Coronary artery (tissue), 2 donors: ENCODE measurements at regions not wholly inside any gene's neighbourhood (a gene's known extent, or its start where the extent isn't known, plus 50 kb on each side); places are given as distances from the start of the nearest gene placed in this dataset.

Experiments used
- DNase-seq: peaks from one replicate; pipeline ENCODE4 v3.0.0-alpha.2; 2017; ENCODE audit warnings: low spot score
- H3K27ac ChIP-seq, 2 donors: fragments of 200-600 bp; sonication (generic); one replicate each; pipeline ENCODE4 v1.5.1; 2016 to 2019
- H3K4me3 ChIP-seq: fragments of 200-600 bp; sonication (generic); 2 replicates; pipeline ENCODE4 v1.5.1; 2016; ENCODE audit warnings: mild to moderate bottlenecking, moderate library complexity
- TF ChIP-seq, protein P1 (sequence below): fragments of 200-600 bp; sonication (generic); IDR thresholded peaks from one replicate; pipeline ENCODE4 v1.5.1; 2019; ENCODE audit warnings: antibody characterized with exemption

DNA sequence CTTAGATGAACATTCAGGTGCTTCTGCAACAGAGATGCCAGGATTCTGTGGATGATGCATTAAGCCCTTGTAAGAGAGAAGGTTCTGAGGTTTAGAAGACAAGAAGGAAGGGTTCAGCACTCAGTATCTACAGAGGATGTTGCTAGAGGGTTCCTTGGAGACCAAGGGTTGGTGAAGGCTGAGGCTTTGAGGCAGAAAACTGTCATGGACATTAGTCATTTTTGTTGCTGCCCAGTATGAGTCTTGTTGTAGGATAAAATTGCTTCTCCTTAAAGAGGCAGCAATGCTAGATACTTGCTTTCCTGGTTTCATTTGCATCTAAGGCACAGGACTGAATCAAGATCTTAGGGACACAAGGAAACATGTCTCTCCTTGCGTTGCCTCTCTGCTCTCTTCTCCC is 319.4 kb upstream of the NFIA start:
- Histone ChIP-seq H3K27ac (no peak overlapping the region), H3K4me3 (no peak overlapping the region)
- TF ChIP-seq, protein P1, sequence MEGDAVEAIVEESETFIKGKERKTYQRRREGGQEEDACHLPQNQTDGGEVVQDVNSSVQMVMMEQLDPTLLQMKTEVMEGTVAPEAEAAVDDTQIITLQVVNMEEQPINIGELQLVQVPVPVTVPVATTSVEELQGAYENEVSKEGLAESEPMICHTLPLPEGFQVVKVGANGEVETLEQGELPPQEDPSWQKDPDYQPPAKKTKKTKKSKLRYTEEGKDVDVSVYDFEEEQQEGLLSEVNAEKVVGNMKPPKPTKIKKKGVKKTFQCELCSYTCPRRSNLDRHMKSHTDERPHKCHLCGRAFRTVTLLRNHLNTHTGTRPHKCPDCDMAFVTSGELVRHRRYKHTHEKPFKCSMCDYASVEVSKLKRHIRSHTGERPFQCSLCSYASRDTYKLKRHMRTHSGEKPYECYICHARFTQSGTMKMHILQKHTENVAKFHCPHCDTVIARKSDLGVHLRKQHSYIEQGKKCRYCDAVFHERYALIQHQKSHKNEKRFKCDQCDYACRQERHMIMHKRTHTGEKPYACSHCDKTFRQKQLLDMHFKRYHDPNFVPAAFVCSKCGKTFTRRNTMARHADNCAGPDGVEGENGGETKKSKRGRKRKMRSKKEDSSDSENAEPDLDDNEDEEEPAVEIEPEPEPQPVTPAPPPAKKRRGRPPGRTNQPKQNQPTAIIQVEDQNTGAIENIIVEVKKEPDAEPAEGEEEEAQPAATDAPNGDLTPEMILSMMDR: no peak
- DNase-seq: no peak

GRCh38 chr1:60762176-60762575 is 320.2 kb upstream of the NFIA start:
- TF ChIP-seq, protein P1: no peak

DNA sequence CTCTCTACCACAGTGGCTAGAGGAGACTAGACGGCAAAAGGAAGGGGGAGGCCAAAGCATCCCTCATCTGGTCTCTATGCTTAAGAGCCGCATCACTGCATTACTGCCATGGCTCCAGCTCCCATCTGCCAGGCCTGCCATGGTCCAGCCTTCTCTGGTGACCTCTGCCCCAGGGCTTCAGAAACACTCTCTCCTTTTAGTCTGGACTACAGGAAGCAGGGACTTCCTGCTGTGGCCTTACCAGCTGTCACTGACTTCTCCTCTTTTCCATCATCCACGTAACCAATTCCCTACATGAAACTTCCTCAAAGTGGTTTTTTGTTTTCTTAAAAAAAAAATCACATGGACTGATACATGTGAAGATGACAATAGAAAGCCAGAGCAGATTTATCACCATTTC is 323.1 kb upstream of the NFIA start:
- TF ChIP-seq, protein P1: no peak
- H3K4me3 ChIP-seq: no peak overlapping the region
- no peak for DNase-seq

More at GRCh38 chr1:60762176-60762575, 320.2 kb upstream of the NFIA start:
- Histone ChIP-seq H3K4me3 (no peak overlapping the region), H3K27ac (no peak overlapping the region)
- no peak for DNase-seq

GRCh38 chr1:60757485-60757884 is 324.9 kb upstream of the NFIA start:
- H3K4me3 ChIP-seq: no peak overlapping the region
- H3K27ac ChIP-seq: no peak overlapping the region
- DNase-seq: no peak
- TF ChIP-seq, protein P1: no peak

More for the DNA sequence above, 323.1 kb upstream of the NFIA start:
- no peak overlapping the region for H3K27ac ChIP-seq

DNA sequence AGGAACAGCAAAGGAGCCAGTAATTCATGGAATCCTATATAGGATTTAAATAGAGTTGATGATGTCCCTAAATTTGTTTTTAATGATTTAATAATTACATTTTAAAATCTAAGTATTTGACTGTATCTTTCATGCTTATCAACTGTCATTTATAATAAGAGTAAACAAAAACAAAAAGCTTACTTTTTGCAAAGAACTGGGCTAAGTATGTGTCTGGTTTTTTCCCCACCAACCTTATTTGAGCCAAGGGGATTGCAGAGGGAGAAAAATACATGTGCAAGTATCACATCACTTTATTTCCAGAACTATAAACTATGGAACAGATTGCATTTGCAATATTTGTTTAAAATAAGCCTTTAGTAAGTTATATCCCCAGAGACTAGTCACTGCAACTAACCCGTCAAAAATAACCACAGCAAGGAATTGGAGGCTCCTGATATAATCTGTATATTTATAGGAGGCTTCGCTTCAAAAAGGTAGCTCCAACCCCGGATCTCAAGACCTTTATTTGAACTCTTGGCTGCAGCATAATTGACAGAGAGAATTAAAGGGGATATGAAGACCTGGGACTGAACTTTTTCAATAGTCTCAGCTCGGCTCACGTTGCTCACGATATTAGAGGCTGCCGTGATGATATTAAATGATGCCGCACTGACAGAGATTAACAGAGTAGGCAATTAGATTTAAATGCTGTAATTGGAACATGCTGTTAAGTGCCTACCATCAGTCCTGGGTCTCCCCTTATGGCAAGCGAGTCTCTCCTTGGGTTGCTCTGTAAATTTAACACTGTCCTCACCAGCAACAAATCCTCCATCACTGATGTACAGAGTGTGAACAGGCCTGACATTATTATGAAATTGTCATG is 329.1 kb upstream of the NFIA start:
- TF ChIP-seq, protein P1: no peak
- Histone ChIP-seq H3K4me3 (no peak overlapping the region), H3K27ac (no peak overlapping the region)
- no peak for DNase-seq

- TF ChIP-seq, protein P1: no peak
- no peak overlapping the region for H3K4me3 ChIP-seq
- DNase-seq: no peak
- no peak overlapping the region for H3K27ac ChIP-seq
Measured at GRCh38 chr1:60751306-60751705, 331.1 kb upstream of the NFIA start.

- no peak overlapping the region for H3K27ac ChIP-seq
- TF ChIP-seq, protein P1: no peak
- no peak overlapping the region for H3K4me3 ChIP-seq
- DNase-seq: no peak
Measured at GRCh38 chr1:60747353-60747752, 335.0 kb upstream of the NFIA start.
